GM23248 (cell line): ENCODE measurements at regions not wholly inside any gene's neighbourhood (a gene's known extent, or its start where the extent isn't known, plus 50 kb on each side); places are given as distances from the start of the nearest gene placed in this dataset.
"Not testable (repeated sequence)": the region's sequence is repeated elsewhere in the genome, so short reads cannot be mapped to it uniquely, and the experiment has no call there.

Source experiments
- DNase-seq: peaks from one replicate; pipeline ENCODE4 v3.0.0-alpha.2; 2015
- H2AFZ ChIP-seq: fragments of 200-600 bp; sonication (generic); 2 replicates; pipeline ENCODE4 v1.6.1; 2016; ENCODE audit warnings: antibody characterized with exemption
- H3F3A ChIP-seq: fragments of 200-600 bp; sonication (generic); 2 replicates; pipeline ENCODE4 v1.6.1; 2016; ENCODE audit warnings: mild to moderate bottlenecking, antibody characterized with exemption, mixed run types; ENCODE audit not compliant: insufficient read depth
- H3K27ac ChIP-seq: fragments of 200-600 bp; sonication (generic); 2 replicates; pipeline ENCODE4 v1.5.1; 2016; ENCODE audit warnings: mild to moderate bottlenecking
- H3K27me3 ChIP-seq: fragments of 200-600 bp; sonication (generic); replicated peaks from 2 replicates; pipeline ENCODE4 v1.6.1; 2016; ENCODE audit warnings: mild to moderate bottlenecking; ENCODE audit not compliant: insufficient read depth
- H3K36me3 ChIP-seq: fragments of 200-600 bp; sonication (generic); 2 replicates; pipeline ENCODE4 v1.6.1; 2016; ENCODE audit warnings: low read depth, mild to moderate bottlenecking
- H3K4me1 ChIP-seq: fragments of 200-600 bp; sonication (generic); 2 replicates; pipeline ENCODE4 v1.6.1; 2016; ENCODE audit warnings: mild to moderate bottlenecking; ENCODE audit not compliant: insufficient read depth
- H3K4me2 ChIP-seq: fragments of 200-600 bp; sonication (generic); one replicate; pipeline ENCODE4 v1.6.1; 2016; ENCODE audit warnings: mild to moderate bottlenecking; ENCODE audit not compliant: unreplicated experiment
- H3K4me3 ChIP-seq: fragments of 200-600 bp; sonication (generic); 2 replicates; pipeline ENCODE4 v1.5.1; 2016; ENCODE audit warnings: mild to moderate bottlenecking
- H3K79me2 ChIP-seq: fragments of 200-600 bp; sonication (generic); 2 replicates; pipeline ENCODE4 v1.6.1; 2016; ENCODE audit warnings: mild to moderate bottlenecking; ENCODE audit not compliant: insufficient read depth
- H3K9ac ChIP-seq: fragments of 200-600 bp; sonication (generic); 2 replicates; pipeline ENCODE4 v1.6.1; 2016; ENCODE audit warnings: mild to moderate bottlenecking
- H3K9me2 ChIP-seq: fragments of 200-600 bp; sonication (generic); 2 replicates; pipeline ENCODE4 v1.6.1; 2016; ENCODE audit warnings: mixed run types, mild to moderate bottlenecking, moderate library complexity; ENCODE audit not compliant: insufficient read depth
- H3K9me3 ChIP-seq: fragments of 200-600 bp; sonication (generic); one replicate; pipeline ENCODE4 v1.6.1; 2017; ENCODE audit warnings: low read depth
- H4K20me1 ChIP-seq: fragments of 200-600 bp; sonication (generic); 2 replicates; pipeline ENCODE4 v1.6.0; 2016; ENCODE audit not compliant: insufficient read depth
- EZH2 ChIP-seq: fragments of 200-600 bp; sonication (generic); IDR thresholded peaks from 2 replicates; pipeline ENCODE4 v1.6.1; 2018; ENCODE audit warnings: antibody characterized with exemption, mild to moderate bottlenecking; ENCODE audit not compliant: insufficient read depth, poor library complexity, severe bottlenecking
- EZH2phosphoT487 ChIP-seq: fragments of 200-600 bp; sonication (generic); IDR thresholded peaks from 2 replicates; pipeline ENCODE4 v1.6.1; 2018; ENCODE audit warnings: antibody characterized with exemption, moderate library complexity, mild to moderate bottlenecking, low read depth; ENCODE audit not compliant: insufficient read depth
- WGBS, 2 experiments: methylation state at CpG; one replicate each; pipeline ENCODE4 v1.1.6; 2015 to 2017; ENCODE audit warnings: low lambda C conversion rate in 2 of 2, low coverage in 1 of 2; ENCODE audit errors: missing lambda C conversion rate in 2 of 2; 5-methylcytosine and 5-hydroxymethylcytosine counted together
- in situ Hi-C: fragments of 300-500 bp; cut with MboI; formaldehyde crosslinking; loops from 2 replicates; pipeline ENCODE4 v1.15.0; 2020

DNA sequence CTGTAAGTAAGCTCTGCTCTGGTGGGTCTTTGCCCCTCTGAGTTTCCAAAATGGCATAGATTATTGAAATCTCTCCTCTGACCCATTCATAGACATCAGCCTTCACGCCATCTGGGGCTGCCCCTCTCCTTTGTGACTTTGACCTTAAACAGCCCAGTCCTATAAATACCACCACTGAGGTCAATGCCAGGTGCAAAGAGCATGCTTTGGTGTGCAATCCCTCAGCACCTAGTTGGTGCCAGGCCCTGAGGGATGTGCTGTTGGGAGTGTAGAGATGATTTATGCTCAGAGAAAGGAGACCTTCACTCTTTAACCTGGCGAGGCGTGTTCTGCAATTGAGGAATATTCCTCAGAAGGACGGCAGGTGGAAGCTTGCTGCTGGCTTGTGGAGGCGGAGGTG, 121.7 kb upstream of the TSHZ3 start:
- in situ Hi-C loops = no loop called here
- 52 to 58% methylated on average over 5 of the region's 5 CpGs for WGBS, 2 experiments
- no peaks in the 10 kb centered on the region for H3K9me2 ChIP-seq
- no peak for DNase-seq
- no peaks in the 10 kb centered on the region for H3F3A ChIP-seq
- H3K27ac ChIP-seq = no peak overlapping the region
- H3K9ac ChIP-seq = no peak overlapping the region
- TF ChIP-seq EZH2 = no peak
- TF ChIP-seq EZH2phosphoT487 = no peak
- H3K4me3 ChIP-seq = no peak overlapping the region
- no peak overlapping the region for H3K4me2 ChIP-seq
- peaks cover 11% of the 10 kb centered on the region for H3K27me3 ChIP-seq
- no peaks in the 10 kb centered on the region for H3K36me3 ChIP-seq
- no peak overlapping the region for H2AFZ ChIP-seq
- H3K79me2 ChIP-seq = no peaks in the 10 kb centered on the region
- H4K20me1 ChIP-seq = no peaks in the 10 kb centered on the region
- H3K4me1 ChIP-seq = no peaks in the 10 kb centered on the region
- no peaks in the 10 kb centered on the region for H3K9me3 ChIP-seq

DNA sequence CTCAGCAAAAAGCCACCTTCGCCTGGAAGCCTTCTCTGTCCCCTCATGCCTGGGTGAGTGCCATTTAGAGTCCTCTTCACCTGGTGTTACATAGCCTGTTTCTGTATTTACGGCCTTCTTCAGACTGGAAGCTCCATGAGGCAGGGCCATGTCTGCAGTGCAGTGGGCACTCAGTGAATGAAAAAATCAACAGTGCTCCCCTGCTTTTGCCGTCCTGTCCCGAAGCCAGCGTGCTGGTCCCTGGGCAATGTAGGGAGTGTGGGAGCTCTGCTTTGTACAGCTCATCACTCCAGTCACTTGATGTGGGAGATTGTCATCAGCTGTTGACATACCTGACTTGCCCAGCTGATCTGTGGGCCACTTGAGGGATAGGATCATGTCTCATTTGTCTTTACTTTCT, 129.0 kb upstream of the TSHZ3 start:
- 64 to 74% methylated on average over 5 of the region's 5 CpGs for WGBS, 2 experiments
- Histone ChIP-seq H2AFZ (no peak overlapping the region), H3K4me2 (no peak overlapping the region), H3K27ac (no peak overlapping the region), H3K9ac (no peak overlapping the region), H3K9me3 (no peaks in the 10 kb centered on the region), H3K4me1 (no peaks in the 10 kb centered on the region), H3K27me3 (peaks cover 19% of the 10 kb centered on the region; the same call in 1 of the 2 replicates), H3K36me3 (no peaks in the 10 kb centered on the region), H3K9me2 (no peaks in the 10 kb centered on the region), H3F3A (no peaks in the 10 kb centered on the region), H4K20me1 (no peaks in the 10 kb centered on the region), H3K79me2 (no peaks in the 10 kb centered on the region), H3K4me3 (no peak overlapping the region)
- in situ Hi-C loops = no loop called here
- TF ChIP-seq EZH2phosphoT487 (no peak), EZH2 (no peak)
- no peak for DNase-seq

GRCh38 chr19:31483226-31483857, 134.1 kb upstream of the TSHZ3 start:
- Histone ChIP-seq H3K9ac (no peak overlapping the region), H3K4me3 (no peak overlapping the region), H3K4me2 (no peak overlapping the region), H3K27me3 (peaks cover 25% of the 10 kb centered on the region), H4K20me1 (no peaks in the 10 kb centered on the region), H3K4me1 (no peaks in the 10 kb centered on the region), H3F3A (no peaks in the 10 kb centered on the region), H3K79me2 (no peaks in the 10 kb centered on the region), H3K9me3 (no peaks in the 10 kb centered on the region), H3K9me2 (no peaks in the 10 kb centered on the region), H2AFZ (no peak overlapping the region), H3K27ac (no peak overlapping the region), H3K36me3 (no peaks in the 10 kb centered on the region)
- in situ Hi-C loops = no loop called here
- no peak for DNase-seq
- TF ChIP-seq EZH2phosphoT487 = no peak
- TF ChIP-seq EZH2 = no peak

- H3K9me2 ChIP-seq, H3K27ac ChIP-seq, H3K9me3 ChIP-seq, H3K4me1 ChIP-seq, H3K4me2 ChIP-seq, H2AFZ ChIP-seq, H4K20me1 ChIP-seq, H3K9ac ChIP-seq, H3K4me3 ChIP-seq, in situ Hi-C loops, H3F3A ChIP-seq, H3K79me2 ChIP-seq, H3K36me3 ChIP-seq: not testable (repeated sequence)
- H3K27me3 ChIP-seq = peaks cover 27% of the 10 kb centered on the region
- 15 to 16% methylated on average over 2 of the region's 2 CpGs for WGBS, 2 experiments
- DNase-seq = peak; percentile 4
These were observed 135.7 kb upstream of the TSHZ3 start for GRCh38 chr19:31484858-31485410.

DNA sequence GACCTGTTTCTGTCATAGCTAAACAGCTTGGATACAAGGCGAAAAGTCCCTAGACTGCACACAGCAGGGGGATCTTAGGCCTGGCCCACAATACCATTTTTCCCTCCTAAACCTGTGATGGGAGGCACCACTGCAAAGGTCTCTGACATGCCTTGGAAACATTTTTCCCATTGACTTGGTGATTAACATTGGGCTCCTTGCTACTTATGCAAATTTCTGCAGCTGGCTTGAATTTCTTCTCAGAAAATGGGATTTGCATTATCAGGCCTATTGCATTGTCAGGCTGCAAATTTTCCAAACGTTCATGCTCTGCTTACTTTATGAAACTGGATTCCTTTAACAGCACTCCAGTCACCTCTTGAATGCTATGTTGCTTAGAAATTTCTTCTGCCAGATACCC, 136.2 kb upstream of the TSHZ3 start:
- Histone ChIP-seq H3K36me3 (no peaks in the 10 kb centered on the region), H3K9ac (no peak overlapping the region), H4K20me1 (no peaks in the 10 kb centered on the region), H3K27ac (no peak overlapping the region), H3F3A (no peaks in the 10 kb centered on the region), H3K9me3 (no peaks in the 10 kb centered on the region), H3K79me2 (no peaks in the 10 kb centered on the region), H3K4me3 (no peak overlapping the region), H3K27me3 (peaks cover 24% of the 10 kb centered on the region), H3K4me2 (no peak overlapping the region), H3K4me1 (no peaks in the 10 kb centered on the region), H3K9me2 (no peaks in the 10 kb centered on the region), H2AFZ (no peak overlapping the region)
- no peak for DNase-seq
- TF ChIP-seq EZH2phosphoT487 (no peak), EZH2 (no peak)
- in situ Hi-C loops = no loop called here
- WGBS, 2 experiments = 13 to 15% methylated on average over 2 of the region's 2 CpGs
